ENCODE measurements at regions not wholly inside any gene's neighbourhood (a gene's known extent, or its start where the extent isn't known, plus 50 kb on each side); places are given as distances from the start of the nearest gene placed in this dataset.

DNA sequence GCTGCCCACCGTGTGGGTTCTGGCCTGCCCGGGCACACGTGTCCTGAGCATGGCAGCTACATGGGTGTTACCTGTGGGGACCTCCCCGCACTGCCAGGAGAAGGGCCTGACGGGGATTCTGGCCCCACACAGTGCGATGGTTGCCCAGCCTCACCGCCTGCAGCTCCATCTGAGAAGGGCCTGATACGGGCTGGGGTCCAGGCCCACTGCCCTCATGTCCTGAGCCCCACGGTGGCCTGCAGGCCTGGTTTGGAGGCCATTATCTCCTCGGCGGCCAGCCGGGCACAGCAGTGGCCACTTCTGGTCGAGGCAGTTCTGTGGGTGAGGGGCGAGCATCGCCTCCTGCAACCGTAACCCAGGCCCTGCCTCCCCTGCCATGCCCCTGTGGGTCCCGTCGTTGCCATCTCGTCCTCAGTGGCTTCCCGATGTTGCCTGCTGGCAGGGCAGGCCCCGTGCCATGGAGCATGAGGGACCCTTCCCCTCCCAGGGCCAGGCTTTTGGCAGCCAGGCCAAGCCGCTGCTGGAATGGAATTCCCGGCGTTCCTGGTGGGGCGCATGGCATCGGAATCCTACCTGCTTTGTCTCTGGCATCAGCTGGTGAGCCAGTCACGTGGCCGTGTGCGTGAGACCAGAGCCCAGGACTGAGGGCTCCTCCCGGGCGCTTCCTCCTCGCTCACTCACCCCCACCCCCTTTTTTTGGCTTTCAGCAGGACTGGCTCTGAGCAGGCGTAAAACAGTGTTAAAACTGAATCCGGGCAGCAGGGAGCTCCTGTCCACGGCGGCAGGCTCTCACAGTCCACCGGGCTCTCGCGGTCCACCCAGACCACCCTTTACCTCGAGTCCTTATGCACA, 71.9 kb upstream of the PPARA start:
- DNase-seq (ENCODE audit: low read depth in 3 of 3): no peak

DNA sequence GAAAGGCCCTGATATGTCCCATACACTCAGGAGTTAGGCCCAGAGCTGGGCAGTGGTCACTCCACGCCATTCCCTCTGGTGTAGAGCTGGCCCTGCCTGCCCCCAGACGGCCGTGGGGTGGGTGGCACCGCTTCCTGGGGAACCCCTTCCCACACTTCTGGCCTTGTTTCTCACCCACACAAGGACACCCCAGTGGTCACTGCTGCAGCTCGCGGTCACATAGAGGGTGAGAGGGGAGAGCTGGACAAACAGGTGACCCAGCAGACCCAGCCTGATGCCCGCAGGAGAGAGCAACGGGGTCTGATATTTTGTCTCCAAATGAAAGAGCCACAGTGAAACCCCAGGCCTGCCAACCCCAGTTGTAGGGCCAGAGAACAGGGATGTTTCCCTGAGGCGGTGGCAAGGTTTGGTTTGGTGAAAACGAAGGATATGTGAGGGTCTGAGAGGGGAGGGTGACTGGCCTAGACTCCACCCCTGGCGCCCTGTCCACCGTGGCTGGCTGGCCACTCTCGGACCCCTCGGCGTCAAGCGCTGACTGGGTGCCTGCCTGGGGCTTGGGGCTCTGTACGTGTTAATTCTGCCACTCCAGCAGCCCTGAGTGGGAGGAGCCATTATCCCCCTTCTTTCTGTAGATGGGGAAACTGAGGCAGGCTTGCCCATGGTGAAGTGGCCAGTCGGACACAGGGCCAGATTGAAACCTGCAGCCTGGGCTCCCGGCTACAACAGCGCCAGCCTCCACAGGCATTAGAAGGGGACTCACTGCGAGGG, 71.0 kb upstream of the PPARA start:
- DNase-seq (ENCODE audit: low read depth in 3 of 3): no peak

DNA sequence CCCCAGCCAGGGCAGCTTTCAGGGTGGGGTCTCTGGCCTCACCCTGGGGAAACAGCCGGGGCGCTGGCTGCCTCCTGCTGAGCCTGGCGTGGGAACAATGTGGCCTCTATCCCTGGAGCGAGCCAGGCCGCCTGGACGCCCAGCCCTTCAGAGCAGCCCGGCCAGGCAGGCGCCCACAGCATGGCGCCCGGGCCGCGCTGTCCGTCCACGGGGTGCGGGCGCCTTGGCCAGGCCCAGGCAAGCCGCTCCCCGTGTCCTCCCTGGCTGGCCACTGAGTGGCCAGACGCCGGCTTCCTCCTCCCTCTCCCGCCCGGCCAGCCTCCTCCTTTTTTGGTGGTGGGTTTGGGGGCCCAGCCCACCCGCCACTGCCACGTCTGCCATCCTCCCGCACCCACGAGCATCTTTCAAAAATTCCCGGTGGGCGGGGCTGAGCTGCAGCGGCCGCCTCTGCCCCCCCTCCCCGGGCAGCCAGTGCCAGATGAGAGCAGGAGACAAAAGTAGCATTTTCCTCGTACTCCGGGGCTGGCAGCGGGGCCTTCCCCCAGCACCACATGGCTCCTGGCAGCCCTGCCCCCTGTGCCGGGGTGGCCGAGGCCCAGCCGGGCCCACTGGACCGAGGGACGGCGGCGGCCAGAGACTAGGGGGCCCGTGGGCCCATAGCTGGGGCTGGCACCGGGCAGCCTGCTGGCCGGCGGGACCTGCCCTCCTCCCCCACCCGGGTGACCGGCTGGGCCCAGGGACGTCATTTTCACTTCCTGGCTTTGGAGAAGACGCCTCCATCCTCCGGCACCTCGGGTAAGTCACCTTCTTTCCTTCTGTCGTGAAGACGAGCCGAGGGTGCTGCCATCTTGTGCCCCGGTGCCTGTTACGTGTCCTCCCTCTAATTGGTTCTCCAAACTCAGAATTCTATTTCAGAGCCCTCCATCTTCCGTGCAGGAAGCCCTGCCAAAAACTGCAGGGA, 70.2 kb upstream of the PPARA start:
- DNase-seq (ENCODE audit: low read depth in 3 of 3): no peak

DNA sequence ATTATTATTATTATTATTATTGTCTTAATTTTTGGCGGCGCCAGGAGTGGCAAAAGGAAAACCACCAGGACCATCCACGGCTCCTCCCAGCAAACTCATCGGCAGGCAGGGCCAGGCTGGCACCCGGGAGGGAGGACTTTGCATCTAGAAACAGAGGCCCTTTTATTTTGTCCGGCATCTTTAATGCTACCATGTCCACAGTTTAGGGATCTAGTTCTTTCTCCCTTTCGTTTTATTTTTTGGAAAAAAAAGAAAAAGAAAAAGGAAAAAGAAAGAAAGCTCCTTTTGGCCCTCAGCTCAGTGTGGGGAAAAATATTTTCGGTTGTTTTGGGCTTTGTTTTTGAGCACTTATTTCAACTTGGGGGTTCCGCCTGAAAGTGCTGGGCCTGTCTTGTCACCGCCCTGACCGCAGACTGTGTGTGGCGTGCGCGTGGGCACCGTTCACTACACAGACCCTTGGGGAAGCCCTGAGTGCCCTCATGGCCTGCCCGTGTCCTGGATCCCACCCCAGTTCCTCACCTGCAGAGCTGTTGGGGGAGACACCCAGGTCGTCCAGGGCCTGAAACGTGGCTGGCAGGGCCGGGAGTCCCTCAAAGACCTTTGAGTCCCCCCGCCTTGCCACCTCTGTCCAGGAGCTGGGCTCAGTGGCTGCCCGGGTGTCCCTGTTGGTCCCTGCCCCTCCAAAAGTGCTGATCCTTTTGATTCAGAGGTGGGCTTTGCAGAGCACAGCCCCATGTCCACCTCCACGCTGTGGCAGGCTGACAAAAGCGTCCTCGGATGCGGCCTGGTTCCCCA, 69.1 kb upstream of the PPARA start:
- DNase-seq (ENCODE audit: low read depth in 3 of 3): no peak

DNA sequence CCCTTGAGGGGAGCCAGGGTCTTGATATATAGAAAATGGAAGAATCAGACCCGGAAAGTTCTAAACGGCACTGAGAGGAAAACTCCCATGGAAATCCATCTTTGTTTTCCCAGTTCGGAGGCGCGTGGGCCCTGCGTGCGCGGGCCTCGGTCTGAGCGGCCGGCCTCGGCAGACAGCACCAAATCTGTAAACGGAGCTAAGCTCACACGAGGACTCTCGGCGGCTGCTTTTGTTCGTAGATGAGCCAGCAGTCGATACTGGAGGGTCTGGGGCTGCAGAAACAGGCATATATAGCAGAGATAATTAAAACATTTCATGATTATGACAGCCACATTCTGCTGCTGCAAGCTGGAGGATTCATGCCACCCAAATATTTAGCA, 68.5 kb upstream of the PPARA start:
- DNase-seq (ENCODE audit: low read depth in 3 of 3): no peak

DNA sequence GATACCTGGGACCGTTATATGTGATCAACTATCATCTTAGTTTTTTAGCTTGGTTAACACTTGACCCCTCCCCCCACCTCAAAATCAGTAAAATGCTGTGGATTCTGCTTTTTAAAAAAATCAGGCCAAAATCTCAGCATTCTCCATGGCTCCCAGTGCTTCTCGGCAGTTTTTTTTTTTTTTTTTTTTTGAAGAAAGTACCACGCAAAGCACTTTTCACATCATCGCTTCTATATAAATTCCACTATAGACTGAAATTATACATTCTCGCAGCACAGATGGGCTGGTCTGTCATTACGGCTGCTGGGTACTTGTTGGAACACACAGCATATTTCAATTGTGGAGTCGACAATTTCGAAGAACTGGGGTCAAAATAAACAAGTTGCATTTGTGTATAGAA, 67.7 kb upstream of the PPARA start:
- DNase-seq (ENCODE audit: low read depth in 3 of 3): no peak

DNA sequence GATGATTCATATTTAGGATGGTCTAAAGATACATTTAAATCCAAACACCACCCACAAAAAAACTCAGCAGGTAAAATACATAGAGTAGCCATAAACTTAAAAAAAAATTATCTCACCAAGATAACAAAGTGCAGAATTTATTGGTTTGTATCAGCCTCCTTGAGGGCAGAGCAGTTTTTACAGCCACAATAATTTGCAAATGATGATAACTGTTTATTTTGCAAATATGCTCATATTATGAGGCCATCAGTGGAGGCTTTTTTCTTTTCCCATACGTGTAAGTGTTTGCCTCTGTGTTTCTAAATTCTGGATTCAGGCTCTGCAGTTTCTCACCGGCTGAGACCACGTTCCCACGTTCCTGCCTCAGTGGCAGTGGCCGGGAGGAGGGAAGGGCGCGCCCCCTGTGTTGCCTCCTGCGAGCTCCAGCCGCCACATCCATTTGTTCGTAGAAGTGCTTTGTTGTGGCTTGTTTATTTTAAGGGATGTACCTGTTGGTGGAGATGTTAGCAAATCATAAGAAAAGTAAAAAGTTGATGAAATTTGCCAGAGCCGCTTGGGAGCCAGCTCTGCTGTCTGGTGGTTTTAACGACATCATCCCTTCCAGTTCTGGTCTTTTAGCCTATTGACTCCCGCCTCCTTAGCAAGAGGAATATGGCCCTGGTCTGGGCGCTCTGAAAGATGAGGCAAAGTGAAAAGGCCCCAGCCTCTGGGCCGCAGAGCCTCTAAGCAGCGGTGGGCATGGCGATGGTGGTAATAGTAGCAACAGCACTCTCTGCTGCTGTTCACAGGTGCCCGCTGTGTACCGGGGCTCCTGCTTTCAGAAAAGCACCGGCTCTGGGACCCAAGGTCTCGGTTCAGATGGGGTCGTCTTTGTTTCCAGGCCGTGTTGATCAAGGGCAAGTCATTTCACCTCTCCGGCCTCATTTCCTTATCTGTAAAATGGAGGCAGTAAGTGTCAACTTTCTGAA, 66.7 kb upstream of the PPARA start:
- DNase-seq (ENCODE audit: low read depth in 3 of 3): no peak

DNA sequence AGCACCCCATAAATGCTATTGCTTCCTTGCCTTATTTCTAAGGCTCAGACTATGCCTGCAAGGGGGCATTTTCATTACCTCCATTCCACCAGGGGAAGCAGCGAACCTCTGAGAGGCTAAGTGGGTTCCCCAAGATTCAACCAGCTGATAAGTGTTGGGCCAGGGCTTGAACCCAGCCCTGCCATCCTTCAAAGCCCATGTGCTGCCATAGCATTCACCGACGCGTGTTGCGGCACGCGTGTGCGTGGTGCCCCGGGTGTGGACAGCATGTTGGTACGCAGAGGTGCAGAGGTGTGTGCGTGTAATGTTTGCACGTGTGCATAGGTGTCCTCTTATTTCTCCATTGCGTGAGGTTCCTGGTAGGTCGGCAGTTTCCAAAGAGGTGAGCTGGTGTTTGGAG, 66.0 kb upstream of the PPARA start:
- DNase-seq (ENCODE audit: low read depth in 3 of 3): no peak

DNA sequence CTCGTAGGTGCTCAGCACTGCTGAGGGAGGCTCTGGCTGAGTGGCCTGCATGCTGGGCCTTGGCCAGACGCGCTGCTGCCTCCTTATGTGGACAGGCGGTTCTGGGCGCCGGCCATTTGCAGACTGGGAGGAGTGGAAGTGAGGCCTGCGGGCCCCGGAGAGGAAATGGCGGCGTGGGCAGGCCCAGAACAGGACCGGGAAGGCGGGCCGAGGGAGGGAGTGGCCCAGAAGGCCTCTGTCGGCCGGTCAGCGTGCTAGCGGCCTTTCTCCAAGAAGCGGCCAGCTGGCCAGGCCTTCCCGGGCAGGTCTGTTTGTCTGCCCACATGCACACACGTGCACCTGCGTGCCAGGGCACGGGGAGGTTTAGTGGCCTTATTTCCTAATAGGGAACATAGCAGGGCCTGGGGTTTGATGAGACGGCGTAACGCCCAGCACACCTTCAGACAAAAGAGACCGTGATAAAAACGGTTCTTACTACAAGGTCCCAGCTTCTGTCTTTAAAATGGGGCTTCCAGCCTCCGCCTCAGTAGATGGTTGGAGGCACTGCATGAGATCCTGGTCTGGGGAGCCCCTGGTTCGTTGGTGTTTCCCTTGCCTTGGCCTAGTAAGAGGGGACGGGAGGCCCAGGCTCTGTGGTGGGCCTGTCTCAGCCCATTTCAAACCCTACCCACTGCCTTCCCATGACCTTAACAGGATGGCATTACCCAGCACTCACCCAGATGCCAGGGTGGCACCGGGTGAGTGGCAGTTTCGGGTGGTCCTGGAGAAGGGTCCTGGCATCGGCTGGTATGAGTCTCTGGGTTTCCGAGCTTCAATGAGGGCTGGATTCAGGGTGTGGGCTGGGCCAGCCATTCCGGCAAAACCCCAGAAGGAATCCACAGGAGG, 65.1 kb upstream of the PPARA start:
- no peak for DNase-seq (ENCODE audit: low read depth in 3 of 3)

DNA sequence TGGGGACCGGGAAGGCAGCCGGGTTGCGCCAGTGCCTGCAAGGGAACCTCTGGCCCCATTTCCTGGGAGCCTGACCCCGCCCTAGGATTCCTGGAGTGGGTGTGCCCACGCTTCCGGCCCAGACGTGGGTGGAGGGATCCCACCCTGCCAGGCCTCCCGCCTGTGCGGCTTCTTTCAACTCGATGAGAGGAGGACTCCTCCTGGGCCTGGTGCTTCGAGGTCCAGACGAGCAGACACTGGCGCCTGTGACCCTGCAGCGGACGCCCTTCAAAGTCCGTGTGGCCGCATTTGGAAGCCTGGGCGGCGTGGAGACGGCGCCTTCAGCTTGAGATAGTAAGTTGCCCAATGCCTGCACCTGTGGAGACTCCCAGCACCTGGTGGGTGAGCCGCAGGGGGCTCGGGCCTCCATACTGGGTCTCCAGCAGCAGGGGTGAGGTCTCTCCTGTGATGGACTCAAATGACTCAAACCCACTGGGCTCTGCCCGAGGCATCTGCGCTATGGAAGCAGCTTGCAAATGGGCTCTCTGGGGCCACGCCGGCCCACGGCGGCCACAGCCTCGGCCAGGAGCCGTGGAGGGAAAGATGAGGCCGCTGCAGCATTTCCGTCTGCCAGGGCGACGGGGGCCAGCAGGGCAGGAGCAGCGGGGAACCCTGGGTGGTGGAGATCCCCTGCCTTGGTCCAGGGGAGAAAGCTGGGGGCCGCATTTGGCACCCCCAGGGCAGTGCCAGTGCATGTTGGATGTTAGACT, 64.3 kb upstream of the PPARA start:
- no peak for DNase-seq (ENCODE audit: low read depth in 3 of 3)

DNA sequence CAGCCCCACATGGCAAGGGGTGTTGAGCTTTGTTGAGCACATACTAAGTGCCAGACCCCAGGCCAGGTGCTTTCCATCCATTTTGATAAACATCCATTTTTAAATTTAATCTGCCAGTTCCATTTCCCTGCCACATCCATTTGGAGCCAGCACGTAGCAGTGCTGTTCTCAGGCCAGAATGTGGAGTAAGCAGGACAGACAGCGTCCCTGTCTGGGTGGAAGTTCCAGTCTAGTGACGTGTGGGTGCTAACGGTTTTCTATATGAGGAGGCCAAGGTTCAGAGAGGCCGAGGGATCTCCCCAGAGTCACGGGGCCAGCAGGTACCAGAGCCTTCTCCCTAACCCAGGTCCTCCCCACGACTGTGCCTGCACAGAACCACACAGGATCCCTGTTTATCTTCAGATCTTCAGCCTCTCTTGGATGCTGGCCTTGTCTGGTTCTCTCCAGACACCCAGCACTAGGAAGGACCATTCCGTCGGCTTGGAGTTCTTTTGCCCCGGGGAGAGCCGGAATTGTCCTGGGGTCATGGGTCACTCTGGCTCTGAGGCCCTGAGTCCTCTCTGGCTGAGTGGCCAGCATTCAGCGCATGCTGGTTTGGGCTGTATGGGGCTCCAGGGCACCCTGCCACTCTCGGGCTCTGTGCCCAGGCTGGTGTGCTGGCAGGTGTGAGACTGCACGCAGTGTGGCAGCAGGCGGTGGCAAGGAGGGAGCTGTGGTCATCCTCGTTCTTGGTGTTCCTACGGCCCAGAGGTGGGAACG, 63.6 kb upstream of the PPARA start:
- no peak for DNase-seq (ENCODE audit: low read depth in 3 of 3)

DNA sequence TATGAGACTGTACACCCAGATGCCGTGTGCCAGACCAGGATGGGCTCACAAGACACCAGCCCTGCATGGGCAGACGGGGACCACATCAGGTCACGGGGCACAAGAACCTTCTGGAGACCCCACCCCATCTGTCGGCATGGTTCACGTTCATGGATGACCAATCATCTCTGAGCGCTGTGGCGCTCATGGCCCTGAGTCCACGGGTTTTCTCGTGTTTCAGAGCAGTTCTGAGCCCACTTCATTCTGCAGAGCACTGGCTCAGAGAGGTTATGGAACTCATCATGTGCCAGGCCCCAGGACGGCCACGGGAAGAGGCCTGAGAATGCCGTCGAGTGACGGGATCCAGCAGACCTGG, 63.0 kb upstream of the PPARA start:
- DNase-seq (ENCODE audit: low read depth in 3 of 3): no peak

DNA sequence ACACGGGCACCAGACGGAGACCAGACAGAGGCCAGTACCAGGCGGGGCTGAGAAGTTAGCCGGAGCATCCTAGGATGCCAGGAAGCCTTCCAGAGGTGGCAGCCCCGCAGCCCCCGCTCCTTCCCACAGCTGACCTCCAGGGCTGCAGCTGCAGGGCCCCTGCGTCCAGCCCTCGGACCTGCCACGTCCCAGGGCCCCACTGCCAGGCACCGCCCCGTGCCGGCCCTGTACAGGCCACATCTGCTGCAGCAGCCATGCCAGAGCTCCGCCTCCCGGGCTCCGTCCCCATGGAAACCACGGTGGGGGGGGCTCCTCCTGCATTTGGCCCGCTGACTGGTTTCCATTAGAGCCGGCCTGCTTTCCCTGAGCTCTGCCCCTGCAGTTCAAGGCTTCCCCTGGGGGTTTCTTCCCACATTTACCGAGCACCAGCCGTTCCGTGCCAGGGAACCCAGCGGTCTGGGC, 62.5 kb upstream of the PPARA start:
- no peak for DNase-seq (ENCODE audit: low read depth in 3 of 3)

DNA sequence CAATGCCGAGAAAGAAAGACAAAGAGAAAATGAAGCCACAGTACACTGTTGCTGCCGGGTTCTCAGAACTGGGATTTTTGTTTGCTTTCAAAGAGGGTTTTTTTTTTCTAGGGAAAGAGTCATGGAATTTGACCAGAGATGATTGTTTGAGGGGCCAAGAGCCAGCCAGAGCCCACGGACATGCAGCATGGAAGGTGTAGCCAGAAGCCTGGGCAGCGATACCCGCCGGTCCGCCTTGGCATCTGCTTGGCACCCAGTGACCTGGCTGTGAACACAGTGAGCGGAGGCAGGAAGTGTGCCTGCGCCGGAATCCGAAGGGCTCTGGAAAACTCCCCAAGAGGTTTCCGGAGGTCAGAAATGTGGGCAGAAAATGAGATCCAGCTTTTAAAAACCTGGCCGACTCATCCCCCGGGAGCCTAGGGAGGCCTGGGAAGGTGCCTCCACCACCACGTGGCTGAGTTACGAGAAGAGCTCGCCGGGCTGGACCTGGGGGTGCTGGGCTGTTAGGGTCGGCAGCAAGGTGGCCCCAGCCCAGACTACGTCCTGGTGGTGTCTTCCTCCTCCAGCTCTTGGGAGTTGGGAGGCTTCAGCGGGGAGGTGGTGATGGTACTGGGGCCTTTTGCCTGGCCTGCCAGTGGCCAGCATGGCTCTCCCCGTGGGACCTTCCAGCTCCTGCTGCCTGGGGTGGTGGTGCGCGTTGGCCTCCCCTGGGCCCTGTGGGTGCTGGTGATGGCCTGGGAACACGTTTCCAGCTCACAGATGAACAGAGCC, 61.6 kb upstream of the PPARA start:
- no peak for DNase-seq (ENCODE audit: low read depth in 3 of 3)

DNA sequence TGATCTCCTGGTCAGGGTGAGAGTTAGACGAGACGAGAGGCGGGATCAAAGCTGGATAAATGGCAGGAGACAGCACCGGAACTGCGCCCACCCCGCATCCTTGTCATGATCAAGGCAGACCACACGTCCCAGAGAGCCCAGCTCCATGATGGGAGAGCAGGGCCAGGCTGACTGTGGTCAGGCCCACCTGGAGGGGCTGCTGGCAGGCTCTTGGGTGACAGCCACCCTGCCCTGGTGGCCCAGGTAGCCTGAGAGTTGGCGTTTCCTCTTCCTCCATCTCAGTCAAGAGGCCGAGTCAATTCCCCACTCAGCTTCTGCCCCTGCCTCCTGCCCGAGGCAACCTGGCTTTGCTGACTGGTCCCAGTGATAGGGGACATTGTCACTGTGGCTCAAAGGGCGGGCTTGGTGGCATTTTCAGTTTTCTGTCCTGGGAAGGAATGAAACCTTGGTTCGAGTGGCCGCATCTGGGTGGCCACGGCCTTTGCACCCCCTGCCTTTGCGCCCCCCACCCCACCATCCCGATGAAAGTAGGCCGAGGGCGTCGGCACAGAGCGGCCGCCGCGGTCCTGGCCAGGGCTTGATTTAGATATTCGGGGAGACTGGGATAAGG, 60.8 kb upstream of the PPARA start:
- DNase-seq (ENCODE audit: low read depth in 3 of 3): no peak

DNA sequence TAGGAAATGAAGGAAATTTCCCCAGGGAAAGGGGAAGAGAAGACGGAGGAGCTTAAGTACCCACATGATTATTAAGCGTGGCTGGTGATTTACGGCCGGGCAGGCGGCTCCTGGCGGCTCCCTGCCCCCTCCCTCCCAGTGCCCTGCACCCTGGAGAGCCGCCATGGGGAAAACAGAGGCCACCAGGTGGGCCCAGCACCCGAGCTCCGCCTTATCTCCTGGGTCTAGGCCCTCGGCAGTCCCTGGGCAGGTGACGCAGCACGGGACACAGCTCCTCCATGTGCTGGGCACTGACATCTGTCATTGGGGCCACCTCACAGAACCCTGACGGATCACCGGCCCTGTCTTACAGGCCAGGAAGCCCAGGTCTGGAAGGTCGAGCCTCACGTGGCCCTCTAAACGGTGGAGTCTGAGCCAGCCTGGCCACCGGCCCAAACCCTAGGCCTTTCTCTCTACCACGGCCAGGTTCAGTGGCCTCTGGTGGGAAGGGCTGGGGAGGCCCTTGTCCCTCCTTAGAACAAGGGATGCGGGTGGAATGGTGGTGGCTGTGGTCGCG, 60.2 kb upstream of the PPARA start:
- DNase-seq (ENCODE audit: low read depth in 3 of 3): no peak

Measured in stimulated activated CD4-positive, alpha-beta T cell treated with anti-CD3 and anti-CD28 coated beads, TNF-alpha, amount 100 ng/mL, for 24 hours (primary cell).